ENCODE measurements at regions not wholly inside any gene's neighbourhood (a gene's known extent, or its start where the extent isn't known, plus 50 kb on each side); places are given as distances from the start of the nearest gene placed in this dataset.

GRCh38 chr10:4503076-4503475, 322.9 kb upstream of the AKR1E2 start:
- no peak for TF ChIP-seq CTCF (IDR thresholded peaks at IDR 0.05; ENCODE audit: low read depth, low read length)
- no peak for TF ChIP-seq POLR2A (IDR thresholded peaks at IDR 0.05; ENCODE audit: extremely low read depth, insufficient read length)
- no peak for TF ChIP-seq MAX (IDR thresholded peaks at IDR 0.05; ENCODE audit: low read depth, low read length)

Measured in NB4 (cell line).